ENCODE measurements at regions not wholly inside any gene's neighbourhood (a gene's known extent, or its start where the extent isn't known, plus 50 kb on each side); places are given as distances from the start of the nearest gene placed in this dataset.

DNA sequence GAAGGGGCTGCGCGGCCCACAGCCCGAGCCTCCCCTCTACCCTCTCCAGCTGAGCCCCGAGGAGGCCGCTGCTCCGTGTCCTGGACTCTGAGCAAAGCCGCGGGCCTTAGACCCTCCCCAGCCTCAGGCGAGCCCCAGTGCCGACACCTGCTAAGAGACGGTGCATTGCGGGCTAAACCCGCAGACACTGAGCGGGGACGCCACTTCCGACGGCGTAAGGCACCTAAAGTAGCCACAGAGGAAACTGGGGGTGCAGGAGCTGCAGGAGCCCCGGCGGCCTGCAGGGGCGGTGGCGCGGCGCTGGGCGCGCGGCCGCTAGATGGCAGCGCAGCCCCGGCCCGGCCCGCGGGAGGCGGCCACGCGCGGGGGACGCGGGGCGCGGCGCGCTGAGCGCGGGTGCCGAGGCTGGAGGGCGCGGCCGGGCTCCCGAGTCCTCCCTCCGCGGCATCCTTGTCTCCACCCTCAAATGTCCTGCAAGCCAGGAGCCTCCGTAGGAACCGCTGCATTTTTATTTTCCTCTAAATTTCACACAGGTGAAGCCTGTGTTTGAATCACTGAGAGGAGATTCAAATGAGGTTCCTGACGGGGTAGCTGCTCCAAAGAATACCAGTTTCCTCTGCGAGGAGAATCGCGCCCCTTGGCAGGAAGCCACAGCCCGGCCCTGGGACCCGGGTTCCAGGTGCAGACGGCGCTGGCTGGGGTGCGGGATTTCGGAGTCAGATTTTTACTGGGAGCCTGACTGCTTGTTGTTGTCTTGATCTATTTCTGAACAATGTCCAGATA, 650.5 kb downstream of the GALR1 start:
- H3K4me1 Mint-ChIP-seq: peaks cover 0 to 11% (median 5%) of the 10 kb centered on the region in 7 donors
- ATAC-seq (peak; percentile 97), DNase-seq (peak; percentile 40 to 71 (median 58))
- Histone ChIP-seq H3K27me3 (ENCODE audit: control insufficient read depth in 2 of 2, insufficient read depth in 2 of 2, low read length in 2 of 2) (no peaks in the 10 kb centered on the region), H3K36me3 (ENCODE audit: control insufficient read depth in 2 of 3, insufficient read depth in 3 of 3, low read length in 3 of 3) (no peaks in the 10 kb centered on the region), H3K4me1 (ENCODE audit: control insufficient read depth in 2 of 2, insufficient read depth in 2 of 2, low read length in 2 of 2) (no peaks in the 10 kb centered on the region), H3K27ac (ENCODE audit: low read depth, low read length) (no peak overlapping the region), H3K9me3 (ENCODE audit: control insufficient read depth in 2 of 3, low read length in 3 of 3) (no peaks in the 10 kb centered on the region), H3K4me3 (ENCODE audit: low read length) (peak overlapping the region; percentile 39)
- H3K27me3 Mint-ChIP-seq: peaks cover 15 to 33% (median 22%) of the 10 kb centered on the region in 5 donors
- POLR2A ChIA-PET: no interaction called here
- H3K4me3 Mint-ChIP-seq: peak overlapping the region; percentile 9 to 81 (median 62)
- H3K27ac Mint-ChIP-seq: no peak overlapping the region
- no peaks in the 10 kb centered on the region for H3K36me3 Mint-ChIP-seq
- CTCF ChIA-PET: interaction anchor here (0.5 kb wide), 1 partner anchor 1768 kb away, joined by 3 read pairs; no protein-coding TSS in a partner anchor
- no peaks in the 10 kb centered on the region for H3K9me3 Mint-ChIP-seq
- intact Hi-C loops (cut with micrococcal nuclease): loop anchor here (2.0 to 5.0 kb wide), 2 partner anchors 1347 kb away; no protein-coding TSS in a partner anchor

DNA sequence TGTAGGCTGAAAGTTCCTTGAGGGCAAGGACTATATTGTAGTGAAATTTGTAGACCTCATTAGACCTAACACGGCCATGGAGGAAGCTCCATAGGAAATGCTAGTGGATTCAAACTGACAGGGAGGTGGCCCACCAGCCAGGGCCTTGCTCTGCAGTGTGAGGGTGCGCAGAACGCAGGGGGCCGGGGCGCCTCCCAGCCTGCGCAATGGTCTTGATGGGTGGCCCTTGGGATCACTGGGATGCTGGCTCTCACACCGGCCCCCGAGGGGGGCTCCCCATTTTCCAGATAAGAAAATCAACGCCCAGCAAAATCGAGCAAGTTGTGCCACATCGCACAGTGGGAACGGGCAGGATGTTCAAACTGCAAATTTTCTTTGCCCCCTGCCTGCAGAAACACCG, 655.4 kb downstream of the GALR1 start:
- H3K36me3 Mint-ChIP-seq: no peaks in the 10 kb centered on the region
- H3K36me3 ChIP-seq (ENCODE audit: control insufficient read depth in 2 of 3, insufficient read depth in 3 of 3, low read length in 3 of 3): no peaks in the 10 kb centered on the region
- ChIA-PET CTCF (no interaction called here), POLR2A (no interaction called here)
- DNase-seq (no peak), ATAC-seq (no peak)
- H3K27ac Mint-ChIP-seq: no peak overlapping the region
- intact Hi-C loops (cut with micrococcal nuclease): no loop called here
- no peaks in the 10 kb centered on the region for H3K4me1 ChIP-seq (ENCODE audit: control insufficient read depth in 2 of 2, insufficient read depth in 2 of 2, low read length in 2 of 2)
- H3K4me3 Mint-ChIP-seq: no peak overlapping the region
- no peak overlapping the region for H3K4me3 ChIP-seq (ENCODE audit: low read length)
- no peaks in the 10 kb centered on the region for H3K9me3 ChIP-seq (ENCODE audit: control insufficient read depth in 2 of 3, low read length in 3 of 3)
- peaks cover 0 to 6% (median 3%) of the 10 kb centered on the region in 5 donors for H3K27me3 Mint-ChIP-seq
- no peaks in the 10 kb centered on the region for H3K27me3 ChIP-seq (ENCODE audit: control insufficient read depth in 2 of 2, insufficient read depth in 2 of 2, low read length in 2 of 2)
- no peak overlapping the region for H3K27ac ChIP-seq (ENCODE audit: low read depth, low read length)
- H3K4me1 Mint-ChIP-seq: peaks cover 0 to 3% (median 0%) of the 10 kb centered on the region in 7 donors
- no peaks in the 10 kb centered on the region for H3K9me3 Mint-ChIP-seq

DNA sequence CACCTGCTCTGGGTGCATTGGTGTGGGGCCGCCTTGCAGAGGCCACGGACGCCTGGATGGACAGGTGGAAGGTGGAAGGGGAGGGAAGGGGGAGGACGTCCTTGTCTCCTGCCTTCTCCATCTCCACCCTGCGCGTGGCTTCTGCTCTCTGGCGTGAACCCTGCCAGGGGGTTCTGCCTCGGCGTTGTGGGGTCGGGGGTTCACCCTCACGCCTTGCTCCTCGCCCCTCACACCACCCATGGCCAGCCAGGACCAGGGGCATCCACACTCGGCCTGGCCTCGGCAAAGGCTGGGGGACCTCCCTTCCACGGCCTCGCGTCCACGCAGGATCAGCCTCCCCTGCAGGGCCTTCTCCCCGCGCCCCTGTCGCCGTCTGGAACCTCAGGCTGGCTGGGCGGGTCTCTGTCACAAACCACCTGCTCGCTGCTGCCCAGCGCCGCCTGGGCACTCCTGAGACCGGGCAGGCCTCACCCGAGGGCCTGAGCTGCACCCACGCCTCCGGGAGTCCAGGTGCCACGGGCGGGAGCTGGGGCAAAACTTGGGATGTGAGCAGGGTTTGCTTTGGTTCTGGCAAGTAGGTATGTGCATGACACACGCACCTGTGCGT, 655.9 kb downstream of the GALR1 start:
- H3K36me3 Mint-ChIP-seq: no peaks in the 10 kb centered on the region
- H3K4me3 Mint-ChIP-seq: no peak overlapping the region
- Histone ChIP-seq H3K27ac (ENCODE audit: low read depth, low read length) (no peak overlapping the region), H3K9me3 (ENCODE audit: control insufficient read depth in 2 of 3, low read length in 3 of 3) (no peaks in the 10 kb centered on the region), H3K27me3 (ENCODE audit: control insufficient read depth in 2 of 2, insufficient read depth in 2 of 2, low read length in 2 of 2) (no peaks in the 10 kb centered on the region), H3K36me3 (ENCODE audit: control insufficient read depth in 2 of 3, insufficient read depth in 3 of 3, low read length in 3 of 3) (no peaks in the 10 kb centered on the region), H3K4me1 (ENCODE audit: control insufficient read depth in 2 of 2, insufficient read depth in 2 of 2, low read length in 2 of 2) (no peaks in the 10 kb centered on the region), H3K4me3 (ENCODE audit: low read length) (no peak overlapping the region)
- H3K27ac Mint-ChIP-seq: no peak overlapping the region
- H3K9me3 Mint-ChIP-seq: no peaks in the 10 kb centered on the region
- intact Hi-C loops (cut with micrococcal nuclease): no loop called here
- no peaks in the 10 kb centered on the region for H3K4me1 Mint-ChIP-seq
- ATAC-seq: peak; percentile 8
- H3K27me3 Mint-ChIP-seq: peaks cover 0 to 6% (median 3%) of the 10 kb centered on the region in 5 donors
- no peak for DNase-seq
- ChIA-PET POLR2A (no interaction called here), CTCF (no interaction called here)

DNA sequence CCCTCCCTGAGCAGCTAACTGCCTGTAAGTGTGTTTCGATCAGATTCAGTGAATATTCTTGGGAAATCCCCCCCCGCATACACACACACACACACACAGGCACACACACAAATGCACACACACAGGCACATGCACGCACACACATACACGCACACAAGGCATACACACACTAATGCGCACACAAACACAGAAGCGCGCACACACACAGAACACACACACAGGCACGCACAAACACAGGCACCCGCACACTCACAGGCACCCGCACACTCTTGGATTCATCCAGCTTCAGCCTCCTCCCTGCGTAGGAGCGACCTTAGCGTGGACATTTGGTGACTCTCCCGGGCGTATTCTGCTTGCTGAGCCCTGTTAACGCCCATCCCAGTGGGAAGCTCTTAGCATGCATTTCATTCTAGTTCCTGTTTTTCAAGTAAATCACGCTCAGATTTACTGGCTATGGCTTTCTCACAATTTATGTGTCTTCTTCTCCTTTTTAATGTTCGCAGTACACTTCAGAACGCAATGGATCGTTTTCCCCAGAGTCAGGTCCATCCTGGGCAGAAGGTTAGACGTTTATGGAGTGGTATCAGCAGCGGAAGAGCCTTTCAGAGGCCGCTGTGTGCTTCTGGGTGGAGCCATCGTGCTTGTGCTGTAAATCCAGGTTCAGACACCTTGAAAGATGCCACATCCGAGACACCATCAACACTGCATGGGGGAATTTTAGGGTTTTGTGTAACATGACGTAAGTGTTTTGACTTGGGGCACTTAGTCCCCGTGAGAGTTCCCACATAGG, 656.6 kb downstream of the GALR1 start:
- no peaks in the 10 kb centered on the region for H3K36me3 Mint-ChIP-seq
- ATAC-seq: no peak
- no peak for DNase-seq
- H3K4me3 ChIP-seq (ENCODE audit: low read length): no peak overlapping the region
- H3K36me3 ChIP-seq (ENCODE audit: control insufficient read depth in 2 of 3, insufficient read depth in 3 of 3, low read length in 3 of 3): no peaks in the 10 kb centered on the region
- H3K4me3 Mint-ChIP-seq: no peak overlapping the region
- intact Hi-C loops (cut with micrococcal nuclease): no loop called here
- H3K27ac Mint-ChIP-seq: no peak overlapping the region
- no peaks in the 10 kb centered on the region for H3K9me3 Mint-ChIP-seq
- no peaks in the 10 kb centered on the region for H3K9me3 ChIP-seq (ENCODE audit: control insufficient read depth in 2 of 3, low read length in 3 of 3)
- CTCF ChIA-PET: no interaction called here
- H3K27ac ChIP-seq (ENCODE audit: low read depth, low read length): no peak overlapping the region
- no peaks in the 10 kb centered on the region for H3K4me1 ChIP-seq (ENCODE audit: control insufficient read depth in 2 of 2, insufficient read depth in 2 of 2, low read length in 2 of 2)
- peaks cover 0 to 11% (median 7%) of the 10 kb centered on the region in 5 donors for H3K27me3 Mint-ChIP-seq
- H3K27me3 ChIP-seq (ENCODE audit: control insufficient read depth in 2 of 2, insufficient read depth in 2 of 2, low read length in 2 of 2): no peaks in the 10 kb centered on the region
- POLR2A ChIA-PET: no interaction called here
- no peaks in the 10 kb centered on the region for H3K4me1 Mint-ChIP-seq

DNA sequence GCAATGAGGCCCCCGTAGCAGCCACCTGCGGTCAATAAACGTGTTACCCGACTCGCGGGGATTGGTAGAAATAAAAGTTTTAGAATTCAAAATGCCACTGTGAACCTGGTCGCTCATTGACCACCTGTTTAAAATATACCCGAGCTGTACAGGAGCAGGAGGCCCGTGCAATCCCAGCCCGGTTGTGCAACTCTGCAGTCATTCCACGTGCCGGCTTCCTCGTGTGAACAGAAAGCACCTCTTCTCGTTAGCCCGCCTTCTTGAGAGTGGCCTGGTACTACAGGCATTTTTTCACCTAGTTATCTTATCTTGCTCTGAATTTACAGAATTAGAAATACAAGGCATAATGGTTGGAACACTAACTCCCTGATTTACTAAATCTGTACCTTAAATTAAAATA, 660.7 kb downstream of the GALR1 start:
- CTCF ChIA-PET: no interaction called here
- no peak overlapping the region for H3K27ac Mint-ChIP-seq
- Histone ChIP-seq H3K27ac (ENCODE audit: low read depth, low read length) (no peak overlapping the region), H3K4me3 (ENCODE audit: low read length) (no peak overlapping the region), H3K4me1 (ENCODE audit: control insufficient read depth in 2 of 2, insufficient read depth in 2 of 2, low read length in 2 of 2) (no peaks in the 10 kb centered on the region), H3K27me3 (ENCODE audit: control insufficient read depth in 2 of 2, insufficient read depth in 2 of 2, low read length in 2 of 2) (no peaks in the 10 kb centered on the region), H3K36me3 (ENCODE audit: control insufficient read depth in 2 of 3, insufficient read depth in 3 of 3, low read length in 3 of 3) (no peaks in the 10 kb centered on the region), H3K9me3 (ENCODE audit: control insufficient read depth in 2 of 3, low read length in 3 of 3) (no peaks in the 10 kb centered on the region)
- POLR2A ChIA-PET: no interaction called here
- no peak overlapping the region for H3K4me3 Mint-ChIP-seq
- DNase-seq: no peak
- H3K36me3 Mint-ChIP-seq: no peaks in the 10 kb centered on the region
- H3K9me3 Mint-ChIP-seq: no peaks in the 10 kb centered on the region
- intact Hi-C loops (cut with micrococcal nuclease): no loop called here
- ATAC-seq: no peak
- no peaks in the 10 kb centered on the region for H3K4me1 Mint-ChIP-seq
- H3K27me3 Mint-ChIP-seq: peaks cover 0 to 27% (median 10%) of the 10 kb centered on the region in 5 donors

DNA sequence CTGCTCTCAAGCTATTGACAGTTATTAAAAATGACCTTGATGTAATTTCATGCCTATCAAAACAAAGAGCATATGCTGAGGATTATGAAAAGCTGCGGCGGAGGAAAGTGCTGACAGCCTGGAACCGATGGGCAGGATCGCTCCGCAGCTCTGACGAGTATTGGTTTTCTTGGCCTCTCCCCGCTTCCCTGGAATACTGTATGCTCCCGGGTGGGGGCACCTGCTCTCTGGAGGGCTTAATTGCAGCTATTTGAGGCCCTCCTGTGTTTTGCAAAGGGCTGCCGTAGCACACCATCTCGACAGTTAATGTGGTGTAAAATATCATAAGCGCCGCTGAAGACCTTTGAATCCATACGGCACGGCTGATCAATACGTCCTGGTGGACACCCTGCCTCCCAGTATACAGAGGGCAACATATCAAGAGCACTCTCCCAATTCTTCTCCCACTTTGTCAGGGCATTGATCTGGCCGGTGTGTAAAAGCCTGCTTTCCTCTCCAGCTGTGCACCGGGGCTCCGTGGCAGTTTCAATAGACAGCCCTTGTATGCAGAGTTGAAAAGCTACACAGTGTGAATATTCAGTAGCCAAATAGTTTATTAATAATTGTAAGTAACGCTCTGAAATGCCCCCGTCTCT, 662.4 kb downstream of the GALR1 start:
- H3K27me3 Mint-ChIP-seq: peaks cover 0 to 27% (median 10%) of the 10 kb centered on the region in 5 donors
- H3K4me3 Mint-ChIP-seq: no peak overlapping the region
- no peaks in the 10 kb centered on the region for H3K27me3 ChIP-seq (ENCODE audit: control insufficient read depth in 2 of 2, insufficient read depth in 2 of 2, low read length in 2 of 2)
- H3K4me1 ChIP-seq (ENCODE audit: control insufficient read depth in 2 of 2, insufficient read depth in 2 of 2, low read length in 2 of 2): no peaks in the 10 kb centered on the region
- H3K9me3 Mint-ChIP-seq: no peaks in the 10 kb centered on the region
- H3K36me3 Mint-ChIP-seq: no peaks in the 10 kb centered on the region
- ChIA-PET CTCF (no interaction called here), POLR2A (no interaction called here)
- ATAC-seq: no peak
- H3K4me1 Mint-ChIP-seq: no peaks in the 10 kb centered on the region
- H3K27ac Mint-ChIP-seq: no peak overlapping the region
- no peaks in the 10 kb centered on the region for H3K36me3 ChIP-seq (ENCODE audit: control insufficient read depth in 2 of 3, insufficient read depth in 3 of 3, low read length in 3 of 3)
- H3K4me3 ChIP-seq (ENCODE audit: low read length): no peak overlapping the region
- intact Hi-C loops (cut with micrococcal nuclease): no loop called here
- no peak for DNase-seq
- no peak overlapping the region for H3K27ac ChIP-seq (ENCODE audit: low read depth, low read length)
- H3K9me3 ChIP-seq (ENCODE audit: control insufficient read depth in 2 of 3, low read length in 3 of 3): no peaks in the 10 kb centered on the region
